GM12874 (cell line): ENCODE measurements at regions not wholly inside any gene's neighbourhood (a gene's known extent, or its start where the extent isn't known, plus 50 kb on each side); places are given as distances from the start of the nearest gene placed in this dataset.

Experiments used
- CTCF ChIP-seq: IDR thresholded peaks from 2 replicates; pipeline ENCODE4 v1.5.1; 2011; ENCODE audit warnings: low read depth, mild to moderate bottlenecking, control low read depth, low read length, moderate library complexity; ENCODE audit not compliant: insufficient read depth

GRCh38 chr3:182608832-182609231, 184.5 kb upstream of the ATP11B start:
- no peak for TF ChIP-seq CTCF

GRCh38 chr3:182609575-182610156, 183.6 kb upstream of the ATP11B start:
- no peak for TF ChIP-seq CTCF

GRCh38 chr3:182612332-182612731, 181.0 kb upstream of the ATP11B start:
- no peak for TF ChIP-seq CTCF

- TF ChIP-seq CTCF = no peak
Measured at GRCh38 chr3:182617500-182617899, 175.8 kb upstream of the ATP11B start.

- no peak for TF ChIP-seq CTCF
Measured at GRCh38 chr3:182618085-182618732, 175.1 kb upstream of the ATP11B start.

GRCh38 chr3:182618981-182619591, 174.2 kb upstream of the ATP11B start:
- no peak for TF ChIP-seq CTCF

- no peak for TF ChIP-seq CTCF
Measured at GRCh38 chr3:182620723-182621434, 172.4 kb upstream of the ATP11B start.
